ENCODE measurements at regions not wholly inside any gene's neighbourhood (a gene's known extent, or its start where the extent isn't known, plus 50 kb on each side); places are given as distances from the start of the nearest gene placed in this dataset.

DNA sequence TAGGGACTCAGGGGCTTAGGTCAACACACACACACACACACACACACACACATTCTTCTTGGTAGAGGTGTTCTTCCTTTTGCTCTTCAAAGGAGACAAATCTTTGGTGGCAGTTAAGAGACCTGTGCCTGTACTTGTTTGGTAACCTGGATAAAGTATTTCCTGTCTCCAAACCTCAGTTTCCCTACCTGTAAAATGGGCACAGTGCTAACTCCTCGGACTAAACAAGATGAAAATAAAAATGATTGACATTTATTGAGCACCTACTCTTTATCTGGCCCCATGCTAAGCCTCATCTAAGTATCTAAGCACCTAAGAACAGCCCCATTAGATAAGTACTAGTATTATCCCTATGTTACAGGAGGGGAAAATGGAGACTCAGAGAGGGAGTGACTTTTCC lies 220.8 kb upstream of the MYL2 start:
- Histone ChIP-seq H3K9me3 (ENCODE audit: control insufficient read depth in 4 of 4, low read length in 3 of 4) (no peaks in the 10 kb centered on the region), H3K27me3 (ENCODE audit: control insufficient read depth in 4 of 4, insufficient read depth in 4 of 4, low read length in 3 of 4) (no peaks in the 10 kb centered on the region), H3K36me3 (ENCODE audit: control insufficient read depth in 4 of 4, insufficient read depth in 3 of 4, low read depth in 1 of 4, low read length in 3 of 4) (peaks cover 4 to 27% (median 10%) of the 10 kb centered on the region in 4 donors), H3K27ac (ENCODE audit: low read depth in 1 of 2, low read length in 2 of 2) (no peak overlapping the region), H3K9ac (ENCODE audit: low read depth in 1 of 2, low read length in 2 of 2) (no peak overlapping the region), H3K4me1 (ENCODE audit: control insufficient read depth in 4 of 4, insufficient read depth in 4 of 4, low read length in 3 of 4) (no peaks in the 10 kb centered on the region), H3K4me3 (ENCODE audit: low read depth in 1 of 3, low read length in 3 of 3) (no peak overlapping the region)
- 51% methylated on average over 1 of the region's 1 CpG for WGBS
- TF ChIP-seq GABPA (IDR thresholded peaks at IDR 0.05 in 1 of 2, conservative IDR thresholded peaks at IDR 0.05 in 1 of 2), result no peak
- TF ChIP-seq FOXA2 (IDR thresholded peaks at IDR 0.05), result no peak
- TF ChIP-seq, protein P1, sequence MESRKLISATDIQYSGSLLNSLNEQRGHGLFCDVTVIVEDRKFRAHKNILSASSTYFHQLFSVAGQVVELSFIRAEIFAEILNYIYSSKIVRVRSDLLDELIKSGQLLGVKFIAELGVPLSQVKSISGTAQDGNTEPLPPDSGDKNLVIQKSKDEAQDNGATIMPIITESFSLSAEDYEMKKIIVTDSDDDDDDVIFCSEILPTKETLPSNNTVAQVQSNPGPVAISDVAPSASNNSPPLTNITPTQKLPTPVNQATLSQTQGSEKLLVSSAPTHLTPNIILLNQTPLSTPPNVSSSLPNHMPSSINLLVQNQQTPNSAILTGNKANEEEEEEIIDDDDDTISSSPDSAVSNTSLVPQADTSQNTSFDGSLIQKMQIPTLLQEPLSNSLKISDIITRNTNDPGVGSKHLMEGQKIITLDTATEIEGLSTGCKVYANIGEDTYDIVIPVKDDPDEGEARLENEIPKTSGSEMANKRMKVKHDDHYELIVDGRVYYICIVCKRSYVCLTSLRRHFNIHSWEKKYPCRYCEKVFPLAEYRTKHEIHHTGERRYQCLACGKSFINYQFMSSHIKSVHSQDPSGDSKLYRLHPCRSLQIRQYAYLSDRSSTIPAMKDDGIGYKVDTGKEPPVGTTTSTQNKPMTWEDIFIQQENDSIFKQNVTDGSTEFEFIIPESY (IDR thresholded peaks at IDR 0.05), result no peak
- no peak for DNase-seq (ENCODE audit: low spot score)

DNA sequence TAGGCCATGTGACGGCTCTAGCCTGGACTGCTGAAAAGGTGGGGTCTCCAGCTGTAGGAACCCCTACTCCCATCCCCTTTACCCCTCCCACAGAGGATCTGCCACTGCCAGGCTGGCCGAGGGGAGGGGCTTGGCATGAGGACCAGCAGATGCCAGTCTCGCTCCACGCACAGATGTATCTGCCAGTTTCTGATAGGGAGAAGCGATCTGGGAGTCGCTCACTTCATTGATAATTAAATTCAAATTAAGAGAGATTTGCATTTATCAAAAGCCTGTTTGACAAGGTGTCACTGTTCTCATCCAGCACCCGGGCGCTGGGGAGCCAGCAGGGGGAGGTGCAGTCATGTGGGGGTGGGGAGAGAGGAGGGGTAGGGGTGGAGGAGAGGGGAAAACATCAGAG lies 217.6 kb upstream of the MYL2 start:
- no peaks in the 10 kb centered on the region for H3K27me3 ChIP-seq (ENCODE audit: control insufficient read depth in 4 of 4, insufficient read depth in 4 of 4, low read length in 3 of 4)
- no peak overlapping the region for H3K4me3 ChIP-seq (ENCODE audit: low read depth in 1 of 3, low read length in 3 of 3)
- peaks cover 4 to 24% (median 13%) of the 10 kb centered on the region in 4 donors for H3K36me3 ChIP-seq (ENCODE audit: control insufficient read depth in 4 of 4, insufficient read depth in 3 of 4, low read depth in 1 of 4, low read length in 3 of 4)
- H3K9ac ChIP-seq (ENCODE audit: low read depth in 1 of 2, low read length in 2 of 2), result no peak overlapping the region
- 82% methylated on average over 8 of the region's 8 CpGs for WGBS
- peaks cover 0 to 4% (median 0%) of the 10 kb centered on the region in 4 donors for H3K9me3 ChIP-seq (ENCODE audit: control insufficient read depth in 4 of 4, low read length in 3 of 4)
- DNase-seq (ENCODE audit: low spot score), result no peak
- no peak overlapping the region for H3K27ac ChIP-seq (ENCODE audit: low read depth in 1 of 2, low read length in 2 of 2)
- H3K4me1 ChIP-seq (ENCODE audit: control insufficient read depth in 4 of 4, insufficient read depth in 4 of 4, low read length in 3 of 4), result no peaks in the 10 kb centered on the region
- TF ChIP-seq SP1 (IDR thresholded peaks at IDR 0.05) (no peak), YY1 (IDR thresholded peaks at IDR 0.05) (no peak), FOXA2 (IDR thresholded peaks at IDR 0.05) (no peak), FOXA1 (IDR thresholded peaks at IDR 0.05) (no peak), JUND (IDR thresholded peaks at IDR 0.05) (no peak), NR2F2 (IDR thresholded peaks at IDR 0.05) (no peak), HNF4G (IDR thresholded peaks at IDR 0.05) (no peak), RAD21 (IDR thresholded peaks at IDR 0.05) (no peak), TAF1 (conservative IDR thresholded peaks at IDR 0.05) (no peak), EGR1 (IDR thresholded peaks at IDR 0.05; ENCODE audit: low read depth in 2 of 2) (no peak)
- TF ChIP-seq, protein P2, sequence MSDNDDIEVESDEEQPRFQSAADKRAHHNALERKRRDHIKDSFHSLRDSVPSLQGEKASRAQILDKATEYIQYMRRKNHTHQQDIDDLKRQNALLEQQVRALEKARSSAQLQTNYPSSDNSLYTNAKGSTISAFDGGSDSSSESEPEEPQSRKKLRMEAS (IDR thresholded peaks at IDR 0.05), result no peak
- TF ChIP-seq, protein P1 (IDR thresholded peaks at IDR 0.05), result no peak

DNA sequence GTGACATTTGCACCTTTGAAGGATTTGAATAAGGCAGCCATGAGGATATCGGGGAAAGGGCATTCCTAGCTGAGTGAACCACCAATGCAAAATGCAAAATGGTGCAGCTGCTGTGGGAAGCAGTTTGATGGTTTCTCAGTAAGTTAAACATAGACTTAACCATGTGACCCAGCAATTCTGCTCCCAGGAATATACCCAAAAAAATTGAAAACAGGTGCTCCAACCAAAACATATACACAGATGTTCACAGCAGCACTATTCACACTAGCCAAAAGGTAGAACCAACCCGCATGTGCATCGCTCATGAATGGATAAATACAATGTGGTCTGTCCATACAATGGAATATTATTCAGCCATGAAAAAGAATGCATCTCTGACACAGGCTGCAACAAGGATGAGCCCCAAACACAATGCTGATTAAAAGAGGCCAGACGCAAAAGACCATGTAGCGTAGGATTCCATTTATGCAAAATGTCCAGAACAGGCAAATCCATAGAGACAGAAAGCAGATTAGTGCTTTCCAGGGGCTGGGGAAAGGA lies 215.0 kb upstream of the MYL2 start:
- no peak overlapping the region for H3K4me3 ChIP-seq (ENCODE audit: low read depth in 1 of 3, low read length in 3 of 3)
- peaks cover 2 to 17% (median 9%) of the 10 kb centered on the region in 4 donors for H3K36me3 ChIP-seq (ENCODE audit: control insufficient read depth in 4 of 4, insufficient read depth in 3 of 4, low read depth in 1 of 4, low read length in 3 of 4)
- H3K9me3 ChIP-seq (ENCODE audit: control insufficient read depth in 4 of 4, low read length in 3 of 4), result peaks cover 0 to 4% (median 0%) of the 10 kb centered on the region in 4 donors
- no peaks in the 10 kb centered on the region for H3K4me1 ChIP-seq (ENCODE audit: control insufficient read depth in 4 of 4, insufficient read depth in 4 of 4, low read length in 3 of 4)
- no peak for DNase-seq (ENCODE audit: low spot score)
- H3K27ac ChIP-seq (ENCODE audit: low read depth in 1 of 2, low read length in 2 of 2), result no peak overlapping the region
- TF ChIP-seq EGR1 (IDR thresholded peaks at IDR 0.05; ENCODE audit: low read depth in 2 of 2), result no peak
- no peak for TF ChIP-seq GABPA (IDR thresholded peaks at IDR 0.05 in 1 of 2, conservative IDR thresholded peaks at IDR 0.05 in 1 of 2)
- no peak for TF ChIP-seq HNF4A (conservative IDR thresholded peaks at IDR 0.05)
- TF ChIP-seq, protein P1 (IDR thresholded peaks at IDR 0.05), result no peak
- no peak for TF ChIP-seq RXRA (IDR thresholded peaks at IDR 0.05)
- TF ChIP-seq TAF1 (conservative IDR thresholded peaks at IDR 0.05), result no peak
- TF ChIP-seq FOXA2 (IDR thresholded peaks at IDR 0.05), result no peak
- TF ChIP-seq, protein P3, sequence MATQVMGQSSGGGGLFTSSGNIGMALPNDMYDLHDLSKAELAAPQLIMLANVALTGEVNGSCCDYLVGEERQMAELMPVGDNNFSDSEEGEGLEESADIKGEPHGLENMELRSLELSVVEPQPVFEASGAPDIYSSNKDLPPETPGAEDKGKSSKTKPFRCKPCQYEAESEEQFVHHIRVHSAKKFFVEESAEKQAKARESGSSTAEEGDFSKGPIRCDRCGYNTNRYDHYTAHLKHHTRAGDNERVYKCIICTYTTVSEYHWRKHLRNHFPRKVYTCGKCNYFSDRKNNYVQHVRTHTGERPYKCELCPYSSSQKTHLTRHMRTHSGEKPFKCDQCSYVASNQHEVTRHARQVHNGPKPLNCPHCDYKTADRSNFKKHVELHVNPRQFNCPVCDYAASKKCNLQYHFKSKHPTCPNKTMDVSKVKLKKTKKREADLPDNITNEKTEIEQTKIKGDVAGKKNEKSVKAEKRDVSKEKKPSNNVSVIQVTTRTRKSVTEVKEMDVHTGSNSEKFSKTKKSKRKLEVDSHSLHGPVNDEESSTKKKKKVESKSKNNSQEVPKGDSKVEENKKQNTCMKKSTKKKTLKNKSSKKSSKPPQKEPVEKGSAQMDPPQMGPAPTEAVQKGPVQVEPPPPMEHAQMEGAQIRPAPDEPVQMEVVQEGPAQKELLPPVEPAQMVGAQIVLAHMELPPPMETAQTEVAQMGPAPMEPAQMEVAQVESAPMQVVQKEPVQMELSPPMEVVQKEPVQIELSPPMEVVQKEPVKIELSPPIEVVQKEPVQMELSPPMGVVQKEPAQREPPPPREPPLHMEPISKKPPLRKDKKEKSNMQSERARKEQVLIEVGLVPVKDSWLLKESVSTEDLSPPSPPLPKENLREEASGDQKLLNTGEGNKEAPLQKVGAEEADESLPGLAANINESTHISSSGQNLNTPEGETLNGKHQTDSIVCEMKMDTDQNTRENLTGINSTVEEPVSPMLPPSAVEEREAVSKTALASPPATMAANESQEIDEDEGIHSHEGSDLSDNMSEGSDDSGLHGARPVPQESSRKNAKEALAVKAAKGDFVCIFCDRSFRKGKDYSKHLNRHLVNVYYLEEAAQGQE (IDR thresholded peaks at IDR 0.05), result no peak
- TF ChIP-seq, protein P2 (IDR thresholded peaks at IDR 0.05), result no peak
- no peak overlapping the region for H3K9ac ChIP-seq (ENCODE audit: low read depth in 1 of 2, low read length in 2 of 2)
- H3K27me3 ChIP-seq (ENCODE audit: control insufficient read depth in 4 of 4, insufficient read depth in 4 of 4, low read length in 3 of 4), result no peaks in the 10 kb centered on the region
- 97% methylated on average over 5 of the region's 5 CpGs for WGBS
